Endothelial cell of umbilical vein (primary cell): ENCODE measurements at regions not wholly inside any gene's neighbourhood (a gene's known extent, or its start where the extent isn't known, plus 50 kb on each side); places are given as distances from the start of the nearest gene placed in this dataset.
A peak's percentile ranks its signal among the peaks of the same experiment; 100 is the strongest.

Source experiments
- BruUV-seq: library from RNA; stranded (reverse); fragments of 400-500 nt; replicated peaks from 2 replicates; lab custom pipeline; 2021; lab: Mats Ljungman, UMichigan
- CTCF ChIA-PET: fragments of 300-600, 350-600 bp; sonication (Branson Sonifier 250); formaldehyde crosslinking; loops from one replicate; lab custom pipeline; 2021; ENCODE audit warnings: antibody characterized with exemption, inconsistent platforms; lab: Charles Lee
- POLR2A ChIA-PET: fragments of 300-600, 350-600 bp; sonication (Branson Sonifier 250); formaldehyde crosslinking; loops from one replicate; lab custom pipeline; 2021; ENCODE audit warnings: antibody characterized with exemption, inconsistent platforms; lab: Charles Lee
- DNase-seq: peaks from one replicate; pipeline ENCODE4 v3.0.0-alpha.2; 2011; ENCODE audit warnings: low read depth, low spot score
- FAIRE-seq: peaks from 2 replicates; lab custom pipeline; 2011; peaks lifted over from hg19 to GRCh38; lab: Jason Lieb, UNC
- H2AFZ ChIP-seq: 2 replicates; pipeline ENCODE4 v1.6.0; 2012; ENCODE audit warnings: low read depth, low read length, control low read depth, inconsistent platforms
- H3K27ac ChIP-seq: 2 replicates; pipeline ENCODE4 v1.5.1; 2011; ENCODE audit warnings: low read depth, mild to moderate bottlenecking, control low read depth, low read length, moderate library complexity; ENCODE audit not compliant: insufficient read depth
- H3K27me3 ChIP-seq, 2 experiments: 2 replicates each; pipeline versions ENCODE4 v1.6.0 to v1.6.1; 2011; ENCODE audit warnings: low read length in 2 of 2, mixed read lengths in 1 of 2; ENCODE audit not compliant: control insufficient read depth in 2 of 2, insufficient read depth in 2 of 2
- H3K36me3 ChIP-seq, 2 experiments: 2 replicates in 1 of 2; 3 replicates in 1 of 2; pipeline ENCODE4 v1.5.1; 2011; ENCODE audit warnings: low read length in 2 of 2, mild to moderate bottlenecking in 1 of 2, moderate library complexity in 1 of 2; ENCODE audit not compliant: control insufficient read depth in 2 of 2, insufficient read depth in 2 of 2; ENCODE audit errors: extremely low read depth in 1 of 2
- H3K4me1 ChIP-seq: 3 replicates; pipeline ENCODE4 v1.5.1; 2011; ENCODE audit warnings: mild to moderate bottlenecking, low read length; ENCODE audit not compliant: control insufficient read depth, insufficient read depth; ENCODE audit errors: extremely low read depth
- H3K4me2 ChIP-seq: 2 replicates; pipeline ENCODE4 v1.6.1; 2011; ENCODE audit warnings: low read length, control low read depth, mixed read lengths; ENCODE audit not compliant: insufficient read depth
- H3K4me3 ChIP-seq, 3 experiments: fragments of 200-600 bp in 1 of 3; sonication (generic), shearing (Covaris generic) in 1 of 3; replicated peaks in 1 of 3; 2 replicates each; pipeline ENCODE4 v1.5.1; 2011 to 2016; ENCODE audit warnings: control low read depth in 3 of 3, low read length in 3 of 3, mild to moderate bottlenecking in 2 of 3, inconsistent platforms in 1 of 3, low read depth in 1 of 3, moderate library complexity in 1 of 3; ENCODE audit not compliant: insufficient read depth in 1 of 3
- H3K79me2 ChIP-seq: 2 replicates; pipeline ENCODE4 v1.6.0; 2012; ENCODE audit warnings: low read length, inconsistent platforms; ENCODE audit not compliant: control insufficient read depth, insufficient read depth
- H3K9ac ChIP-seq: replicated peaks from 2 replicates; pipeline ENCODE3; 2011; ENCODE audit warnings: low read length, control low read depth; ENCODE audit not compliant: insufficient read depth; ENCODE audit errors: extremely low read depth
- H3K9me1 ChIP-seq: replicated peaks from 3 replicates; pipeline ENCODE4 v1.6.0; 2011; ENCODE audit warnings: mild to moderate bottlenecking, low read length; ENCODE audit not compliant: control insufficient read depth, insufficient read depth; ENCODE audit errors: extremely low read depth
- H3K9me3 ChIP-seq: replicated peaks from 2 replicates; pipeline ENCODE4 v1.5.1; 2012; ENCODE audit warnings: low read length, inconsistent platforms; ENCODE audit not compliant: control insufficient read depth, insufficient read depth
- H4K20me1 ChIP-seq: replicated peaks from 2 replicates; pipeline ENCODE3; 2011; ENCODE audit warnings: mild to moderate bottlenecking, low read length; ENCODE audit not compliant: control insufficient read depth, insufficient read depth; ENCODE audit errors: extremely low read depth
- CTCF ChIP-seq, 2 donors: IDR thresholded peaks; 1 replicate in 1 of 2; 2 replicates in 1 of 2; pipeline ENCODE4 v1.5.1; 2011; ENCODE audit warnings: low read length in 2 of 2, mild to moderate bottlenecking in 2 of 2, moderate library complexity in 2 of 2, control low read depth in 1 of 2, inconsistent platforms in 1 of 2, low read depth in 1 of 2; ENCODE audit not compliant: insufficient read depth in 1 of 2; ENCODE audit errors: extremely low read depth in 1 of 2
- EZH2 ChIP-seq: IDR thresholded peaks from 2 replicates; pipeline ENCODE4 v1.6.1; 2012; ENCODE audit warnings: borderline replicate concordance, low read depth, mild to moderate bottlenecking, moderate library complexity, low read length, inconsistent platforms; ENCODE audit not compliant: severe bottlenecking
- FOS ChIP-seq: IDR thresholded peaks from 2 replicates; pipeline ENCODE4 v1.6.1; 2011; ENCODE audit warnings: mild to moderate bottlenecking, low read length, moderate library complexity, borderline replicate concordance; ENCODE audit not compliant: insufficient read depth
- GATA2 ChIP-seq: IDR thresholded peaks from 2 replicates; pipeline ENCODE4 v1.7.0; 2011; ENCODE audit warnings: low read depth, mild to moderate bottlenecking, moderate library complexity, mixed read lengths, low read length; ENCODE audit not compliant: insufficient read length, insufficient read depth
- JUN ChIP-seq: IDR thresholded peaks from 2 replicates; pipeline ENCODE4 v1.6.1; 2011; ENCODE audit warnings: borderline replicate concordance, low read depth; ENCODE audit not compliant: insufficient read length, insufficient read depth
- MAX ChIP-seq: IDR thresholded peaks from 2 replicates; pipeline ENCODE4 v1.6.1; 2011; ENCODE audit not compliant: insufficient read depth, insufficient read length
- MYC ChIP-seq: IDR thresholded peaks from one replicate; pipeline ENCODE4 v1.6.1; 2011; ENCODE audit warnings: mild to moderate bottlenecking, low read depth, low read length
- POLR2A ChIP-seq: IDR thresholded peaks from 2 replicates; pipeline ENCODE4 v1.6.1; 2012; ENCODE audit warnings: low read depth, mild to moderate bottlenecking, control low read depth, low read length
- POLR2AphosphoS5 ChIP-seq: IDR thresholded peaks from 2 replicates; pipeline ENCODE4 v1.6.1; 2012; ENCODE audit warnings: low read depth, mild to moderate bottlenecking, control low read depth, low read length, moderate library complexity; ENCODE audit not compliant: insufficient read depth
- dilution Hi-C: fragments of 300-500 bp; cut with MboI; formaldehyde crosslinking; loops from one replicate; pipeline ENCODE4 v1.15.0; 2019; ENCODE audit warnings: low sequenced_read_pairs; ENCODE audit not compliant: extremely low pct_ligation_motif_present
- intact Hi-C: fragments of 100-400 bp; cut with micrococcal nuclease; formaldehyde crosslinking; loops from one replicate; pipeline ENCODE4 v1.10.0; 2022

GRCh38 chr2:187118331-187119099 lies 269.5 kb upstream of the ZSWIM2 start:
- Histone ChIP-seq H3K9ac (no peak overlapping the region), H3K4me1 (no peaks in the 10 kb centered on the region), H3K4me2 (no peak overlapping the region), H3K79me2 (no peaks in the 10 kb centered on the region), H2AFZ (no peak overlapping the region), H3K4me3 (no peak overlapping the region), H3K9me1 (no peaks in the 10 kb centered on the region), H3K27me3 (no peaks in the 10 kb centered on the region), H4K20me1 (no peaks in the 10 kb centered on the region), H3K27ac (no peak overlapping the region), H3K9me3 (no peaks in the 10 kb centered on the region), H3K36me3 (no peaks in the 10 kb centered on the region)
- ChIA-PET POLR2A (no interaction called here), CTCF (interaction anchor here (1.0 to 2.4 kb wide), 3 partner anchors 12 to 256 kb away, joined by 3 to 6 read pairs (median 3); no protein-coding TSS in a partner anchor)
- dilution Hi-C loops (no loop called here), intact Hi-C loops (no loop called here)
- no TSS peak for BruUV-seq
- no peak for TF ChIP-seq POLR2A
- no peak for TF ChIP-seq POLR2AphosphoS5
- FAIRE-seq (no peak), DNase-seq (peak; percentile 30)

GRCh38 chr2:187117483-187117882 lies 268.5 kb upstream of the ZSWIM2 start:
- H3K27ac ChIP-seq = no peak overlapping the region
- H3K9me3 ChIP-seq = no peaks in the 10 kb centered on the region
- H2AFZ ChIP-seq = no peak overlapping the region
- H3K4me3 ChIP-seq = no peak overlapping the region
- CTCF ChIA-PET = interaction anchor here (1.0 to 2.4 kb wide), 3 partner anchors 11 to 255 kb away, joined by 3 to 6 read pairs (median 3); no protein-coding TSS in a partner anchor
- no peak for DNase-seq
- TF ChIP-seq POLR2AphosphoS5 (no peak), POLR2A (no peak), EZH2 (no peak), MYC (no peak), GATA2 (no peak), JUN (no peak), FOS (no peak), CTCF (IDR thresholded peaks at IDR 0.05; ENCODE audit: extremely low read depth in 1 of 2, insufficient read depth in 1 of 2, low read depth in 1 of 2, low read length in 2 of 2) (no peak), MAX (no peak)
- intact Hi-C loops (no loop called here), dilution Hi-C loops (no loop called here)
- no peak overlapping the region for H3K4me2 ChIP-seq
- H3K9ac ChIP-seq = no peak overlapping the region
- no peak for FAIRE-seq
- H3K36me3 ChIP-seq = no peaks in the 10 kb centered on the region
- H3K27me3 ChIP-seq = no peaks in the 10 kb centered on the region
- H3K9me1 ChIP-seq = no peaks in the 10 kb centered on the region
- no peaks in the 10 kb centered on the region for H4K20me1 ChIP-seq
- H3K4me1 ChIP-seq = no peaks in the 10 kb centered on the region
- no TSS peak for BruUV-seq
- no peaks in the 10 kb centered on the region for H3K79me2 ChIP-seq
- POLR2A ChIA-PET = no interaction called here
